Fibroblast of skin of back (primary cell): ENCODE measurements at regions not wholly inside any gene's neighbourhood (a gene's known extent, or its start where the extent isn't known, plus 50 kb on each side); places are given as distances from the start of the nearest gene placed in this dataset.

Source experiments
- DNase-seq: peaks from one replicate; pipeline ENCODE4 v3.0.0-alpha.2; 2013

DNA sequence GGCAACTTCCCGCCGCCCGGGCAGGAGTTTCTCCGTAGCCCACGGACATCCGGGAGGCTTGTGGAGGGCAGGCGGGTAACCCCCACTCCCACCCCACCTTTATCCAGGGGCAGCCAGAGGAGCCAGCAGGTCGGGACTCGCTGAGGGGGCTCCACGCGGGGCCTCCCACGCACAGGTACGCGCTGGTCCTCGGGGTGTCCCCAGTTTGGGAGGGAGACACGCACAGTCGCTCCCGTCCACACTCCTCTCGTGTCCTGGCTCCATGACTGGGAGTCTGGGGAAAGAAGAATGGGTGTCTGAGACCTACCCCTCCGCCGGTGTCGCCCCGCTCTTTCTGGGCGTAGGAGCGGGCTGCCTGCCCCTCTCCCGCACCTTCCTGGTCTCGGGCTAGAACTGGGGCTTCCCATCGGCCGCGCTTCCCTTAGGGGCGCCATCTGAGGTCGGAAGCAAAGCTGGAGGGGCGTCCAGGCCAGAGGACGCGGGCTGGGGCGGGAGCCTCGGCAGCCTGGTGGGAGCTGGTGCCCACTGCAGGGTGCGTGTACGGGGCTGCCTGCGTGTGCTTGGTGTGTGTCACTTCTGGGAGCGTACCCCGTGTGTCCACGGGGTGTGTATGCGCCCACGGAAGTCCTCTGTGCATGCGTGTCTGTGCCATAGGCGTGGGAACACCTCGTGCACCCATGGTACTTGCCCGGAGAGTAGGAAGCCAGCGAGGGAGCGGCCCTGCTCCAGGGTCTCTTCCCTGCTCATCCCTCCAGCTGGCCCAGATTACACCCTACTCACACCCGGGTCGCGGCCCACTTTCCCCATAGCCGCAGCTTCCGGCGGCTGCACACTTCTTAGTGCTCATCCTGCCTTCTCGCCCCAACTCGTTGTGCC, 73.0 kb upstream of the LEP start:
- no peak for DNase-seq

DNA sequence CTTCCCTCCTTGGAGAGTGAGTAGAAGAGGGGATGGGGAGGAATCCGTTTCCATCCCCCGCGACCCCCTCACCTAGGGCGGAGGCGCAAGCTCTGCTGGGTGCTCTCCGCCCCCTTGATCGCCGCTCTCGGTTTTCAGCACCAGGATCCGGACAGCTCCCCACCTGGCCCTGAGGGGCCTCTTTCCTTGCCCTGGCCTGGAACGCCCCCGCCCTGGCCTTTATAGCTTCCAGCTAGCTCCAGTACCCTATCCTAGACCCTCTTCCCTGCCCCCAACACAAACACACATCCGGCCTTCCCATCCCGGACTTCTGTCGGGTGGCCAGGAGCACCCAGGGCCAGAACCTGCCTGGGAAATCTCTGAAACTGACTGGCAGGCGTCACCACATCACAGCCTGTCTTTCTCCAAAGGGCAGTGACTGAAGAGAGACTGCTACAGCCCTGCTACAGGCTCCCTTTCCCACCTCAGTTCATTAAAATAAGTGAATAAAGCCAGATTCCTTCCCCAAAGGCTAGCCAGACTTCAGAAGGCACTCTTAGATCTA, 72.3 kb upstream of the LEP start:
- no peak for DNase-seq

- DNase-seq, result no peak
Observed at GRCh38 chr7:128170461-128170860, 70.6 kb upstream of the LEP start.

GRCh38 chr7:128171342-128171918, 69.6 kb upstream of the LEP start:
- no peak for DNase-seq

DNA sequence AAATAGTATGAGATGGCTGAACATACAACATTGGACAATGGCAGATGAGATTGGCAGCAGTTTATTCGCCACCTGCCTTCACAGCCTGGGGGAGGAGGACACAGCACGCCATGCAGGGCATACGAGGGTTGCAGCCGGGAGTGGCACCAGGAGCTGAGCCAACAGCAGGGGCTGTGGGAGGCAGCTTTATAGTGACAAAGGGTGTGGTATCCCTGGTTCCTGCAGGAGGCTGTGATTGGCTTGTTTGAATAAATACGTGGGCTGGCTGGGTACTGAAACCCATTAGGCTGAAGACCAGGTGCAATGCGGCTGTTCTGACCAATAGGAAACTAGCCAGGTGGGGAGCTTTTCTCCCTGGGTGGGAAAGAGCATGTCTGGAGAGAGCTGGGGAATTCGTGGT, 68.9 kb upstream of the LEP start:
- DNase-seq, result no peak

DNA sequence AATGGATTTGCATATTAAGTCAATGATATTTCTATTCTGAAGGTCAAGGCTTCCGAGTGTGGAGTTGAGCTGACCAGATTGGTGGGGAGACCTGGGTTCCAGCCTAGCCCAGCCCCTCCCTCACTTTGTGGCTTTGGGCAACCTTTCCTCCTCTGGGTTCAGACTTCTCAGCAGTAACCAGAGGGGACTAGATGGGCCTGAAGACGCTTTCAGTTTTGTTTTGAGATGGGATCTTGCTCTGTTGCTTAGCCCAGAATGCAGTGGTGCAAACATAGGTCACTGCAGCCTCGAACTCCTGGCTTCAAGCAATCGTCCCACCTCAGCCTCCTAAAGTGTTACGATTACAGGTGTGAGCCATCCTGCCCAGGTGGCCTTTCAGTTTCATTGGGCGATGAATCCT, 68.1 kb upstream of the LEP start:
- DNase-seq, result no peak

GRCh38 chr7:128174386-128174785, 66.7 kb upstream of the LEP start:
- DNase-seq, result no peak

- no peak for DNase-seq
Observed at GRCh38 chr7:128176696-128177095, 64.4 kb upstream of the LEP start.

DNA sequence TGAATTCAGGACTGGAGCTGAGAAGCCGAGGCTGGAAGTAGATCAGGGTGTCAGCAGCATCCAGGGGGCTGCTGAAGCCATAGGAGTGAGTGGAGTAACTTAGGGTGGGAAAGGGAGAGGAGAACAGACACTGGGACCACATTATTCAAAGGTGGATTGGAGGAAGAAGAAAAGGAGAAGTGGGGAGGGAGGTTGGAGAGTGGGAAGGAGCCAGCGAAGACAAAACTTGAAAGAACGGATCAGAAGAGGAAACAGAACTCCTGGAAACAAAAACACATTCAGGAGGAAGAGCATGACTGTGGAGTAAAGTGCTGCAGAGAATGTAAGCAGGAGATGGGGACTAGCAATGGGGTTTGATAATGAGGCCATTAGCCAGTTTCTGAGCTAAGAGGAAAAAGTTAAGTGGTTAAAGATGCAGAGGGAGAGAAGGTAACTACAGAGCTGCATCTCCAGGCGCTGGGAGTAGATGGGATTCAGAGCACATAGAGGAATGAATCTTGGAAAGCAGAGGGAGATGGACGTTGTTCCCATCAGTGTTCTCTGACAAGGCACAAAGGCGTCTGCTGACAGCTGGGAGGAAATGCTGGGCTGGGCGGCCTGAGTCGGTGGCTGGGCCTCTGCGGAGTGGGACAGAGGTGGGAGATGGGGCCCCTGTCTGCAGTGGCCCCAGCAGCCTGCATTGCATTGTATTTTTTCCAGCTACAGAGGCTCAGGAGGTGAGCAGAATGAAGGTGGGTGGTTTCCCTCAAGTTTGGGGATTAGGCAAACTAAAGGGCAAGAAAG, 63.1 kb upstream of the LEP start:
- no peak for DNase-seq

GRCh38 chr7:128178611-128179010, 62.5 kb upstream of the LEP start:
- DNase-seq, result no peak

DNA sequence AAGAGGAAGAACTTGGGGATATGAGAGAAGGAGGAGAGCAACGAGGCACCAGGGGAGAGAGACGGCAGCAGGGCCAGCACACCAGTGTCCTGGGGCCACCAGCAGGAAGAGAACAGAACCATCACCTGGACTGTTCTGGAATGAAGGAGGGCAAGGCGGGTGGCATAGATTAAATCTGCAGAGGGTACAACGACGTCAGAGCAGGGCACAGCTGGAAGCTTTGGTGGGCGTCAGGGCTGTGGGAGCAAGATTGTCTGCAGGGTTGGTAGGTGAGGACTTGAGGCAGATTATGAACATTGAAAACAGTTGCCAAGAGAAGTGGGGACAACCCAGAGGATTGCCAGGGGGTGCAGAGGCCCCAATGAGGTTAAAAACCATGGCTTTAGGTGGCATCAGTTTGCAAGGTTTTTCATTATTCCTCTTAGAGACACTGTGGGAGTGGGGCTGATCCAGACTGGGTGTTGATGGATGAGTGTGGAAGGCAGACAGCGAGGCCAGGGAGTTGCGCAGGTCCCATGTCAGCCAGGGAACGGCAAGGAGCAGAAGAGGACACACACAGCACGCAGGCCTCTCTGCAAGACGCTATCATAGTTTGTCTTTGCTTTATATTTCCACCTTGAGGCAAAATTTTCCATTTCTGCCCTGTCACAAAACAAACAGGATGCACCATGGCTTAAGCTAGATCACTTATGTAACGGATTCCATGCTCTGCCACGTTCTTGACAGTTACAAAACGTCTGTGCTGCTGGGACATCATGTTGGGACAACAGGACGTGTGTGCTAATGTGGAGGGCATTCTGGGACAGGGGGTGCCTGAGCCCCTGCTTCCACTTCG, 52.5 kb upstream of the LEP start:
- no peak for DNase-seq

GRCh38 chr7:128189231-128189930, 51.7 kb upstream of the LEP start:
- DNase-seq, result no peak

GRCh38 chr7:128190051-128190647, 50.9 kb upstream of the LEP start:
- no peak for DNase-seq

- DNase-seq, result no peak
Observed at GRCh38 chr7:128191136-128191844, 49.8 kb upstream of the LEP start.
